Tongue (tissue), 1 donor: ENCODE measurements at regions not wholly inside any gene's neighbourhood (a gene's known extent, or its start where the extent isn't known, plus 50 kb on each side); places are given as distances from the start of the nearest gene placed in this dataset.

ENCODE experiments used
- DNase-seq: peaks from one replicate; pipeline ENCODE4 v3.0.0-alpha.2; 2015

- no peak for DNase-seq
These were observed 108.1 kb downstream of the GNAT3 start for GRCh38 chr7:80403686-80404241.

- no peak for DNase-seq
These were observed 110.2 kb downstream of the GNAT3 start for GRCh38 chr7:80401708-80402107.

GRCh38 chr7:80393786-80394185 is 118.1 kb downstream of the GNAT3 start:
- no peak for DNase-seq

- peak; percentile 66 for DNase-seq
These were observed 119.4 kb downstream of the GNAT3 start for GRCh38 chr7:80392229-80393169.

- DNase-seq, result peak; percentile 14
These were observed 124.2 kb downstream of the GNAT3 start for GRCh38 chr7:80387634-80388193.

GRCh38 chr7:80386686-80387085 is 125.2 kb downstream of the GNAT3 start:
- DNase-seq, result no peak

GRCh38 chr7:80385508-80385907 is 126.4 kb downstream of the GNAT3 start:
- DNase-seq, result no peak

GRCh38 chr7:80380957-80381356 is 130.9 kb downstream of the GNAT3 start:
- DNase-seq, result no peak

- DNase-seq, result peak; percentile 14
These were observed 132.6 kb downstream of the GNAT3 start for GRCh38 chr7:80379034-80379982.

GRCh38 chr7:80374321-80374720 is 137.5 kb downstream of the GNAT3 start:
- no peak for DNase-seq

- no peak for DNase-seq
These were observed 138.3 kb downstream of the GNAT3 start for GRCh38 chr7:80373429-80374032.

GRCh38 chr7:80372415-80372814 is 139.4 kb downstream of the GNAT3 start:
- no peak for DNase-seq

- no peak for DNase-seq
These were observed 141.3 kb downstream of the GNAT3 start for GRCh38 chr7:80370587-80370986.

GRCh38 chr7:80369321-80369720 is 142.5 kb downstream of the GNAT3 start:
- no peak for DNase-seq

GRCh38 chr7:80362677-80363076 is 149.2 kb downstream of the GNAT3 start:
- DNase-seq, result no peak

- no peak for DNase-seq
These were observed 149.8 kb downstream of the GNAT3 start for GRCh38 chr7:80362010-80362618.

- no peak for DNase-seq
These were observed 152.4 kb downstream of the GNAT3 start for GRCh38 chr7:80359476-80359875.

GRCh38 chr7:80359029-80359428 is 152.8 kb downstream of the GNAT3 start:
- DNase-seq, result no peak

- DNase-seq, result no peak
These were observed 154.3 kb downstream of the GNAT3 start for GRCh38 chr7:80357530-80357929.

- no peak for DNase-seq
These were observed 161.4 kb downstream of the GNAT3 start for GRCh38 chr7:80350430-80350829.

- DNase-seq, result no peak
These were observed 163.6 kb downstream of the GNAT3 start for GRCh38 chr7:80348223-80348622.
